Activated naive CD8-positive, alpha-beta T cell treated with anti-CD3 and anti-CD28 coated beads, Interleukin-2, amount 10 ng/mL, durations not matched to agents 7 days and 5 days (primary cell): ENCODE measurements at regions not wholly inside any gene's neighbourhood (a gene's known extent, or its start where the extent isn't known, plus 50 kb on each side); places are given as distances from the start of the nearest gene placed in this dataset.
"Not testable (repeated sequence)": the region's sequence is repeated elsewhere in the genome, so short reads cannot be mapped to it uniquely, and the experiment has no call there.

Source experiments
- ATAC-seq: fragments of 150-1000 bp; cut with Tn5 transposase; one replicate; pipeline ENCODE4 v1.10.0; 2021; ENCODE audit warnings: low read depth, moderate library complexity
- POLR2A ChIA-PET: fragments of 350-600 bp; sonication (Branson Sonifier 250); formaldehyde crosslinking; loops from one replicate; lab custom pipeline; 2021; ENCODE audit warnings: antibody characterized with exemption; lab: Charles Lee
- DNase-seq: peaks from one replicate; pipeline ENCODE4 v3.0.0; 2021
- H3K27ac Mint-ChIP-seq: one replicate; pipeline ENCODE4 v1.8.0; 2022; ENCODE audit warnings: mild to moderate bottlenecking, mixed read lengths
- H3K27me3 Mint-ChIP-seq: one replicate; pipeline ENCODE4 v1.8.0; 2022; ENCODE audit warnings: mild to moderate bottlenecking, moderate library complexity, mixed read lengths
- H3K36me3 Mint-ChIP-seq: one replicate; pipeline ENCODE4 v1.8.0; 2021; ENCODE audit warnings: mild to moderate bottlenecking, mixed read lengths
- H3K4me1 Mint-ChIP-seq: one replicate; pipeline ENCODE4 v1.8.0; 2021; ENCODE audit warnings: mixed read lengths
- H3K4me3 Mint-ChIP-seq: one replicate; pipeline ENCODE4 v1.8.0; 2022; ENCODE audit warnings: mild to moderate bottlenecking, moderate library complexity, mixed read lengths
- H3K9me3 Mint-ChIP-seq: one replicate; pipeline ENCODE4 v1.8.0; 2021; ENCODE audit warnings: mixed read lengths

- H3K27me3 Mint-ChIP-seq, H3K4me1 Mint-ChIP-seq, ATAC-seq, DNase-seq, H3K27ac Mint-ChIP-seq, POLR2A ChIA-PET, H3K9me3 Mint-ChIP-seq, H3K36me3 Mint-ChIP-seq: not testable (repeated sequence)
- H3K4me3 Mint-ChIP-seq = peak overlapping the region; percentile 30
These were observed 588.0 kb upstream of the DEFB115 start for GRCh38 chr20:30669330-30670029.

DNA sequence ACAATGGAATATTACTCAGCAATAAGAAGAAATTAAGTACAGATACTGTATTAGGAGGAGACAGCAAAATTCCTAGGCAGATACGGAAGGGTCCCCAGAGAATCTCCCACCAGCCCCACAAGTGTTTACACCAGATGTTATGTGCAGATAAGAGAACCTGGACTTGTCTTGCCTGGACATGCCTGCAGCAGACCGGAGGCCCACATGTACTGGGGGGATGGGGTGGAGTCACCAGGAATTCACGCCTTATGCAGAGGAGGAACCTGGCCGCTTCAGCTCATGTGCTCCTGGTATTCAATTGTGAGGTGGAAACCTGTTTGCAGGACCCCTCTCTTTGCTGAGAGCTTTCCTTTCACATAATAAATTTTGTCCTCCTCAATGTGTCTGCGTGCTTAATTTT lies 586.3 kb upstream of the DEFB115 start:
- H3K4me1 Mint-ChIP-seq, H3K4me3 Mint-ChIP-seq, ATAC-seq, H3K36me3 Mint-ChIP-seq, H3K27ac Mint-ChIP-seq, POLR2A ChIA-PET, H3K27me3 Mint-ChIP-seq, DNase-seq, H3K9me3 Mint-ChIP-seq: not testable (repeated sequence)

DNA sequence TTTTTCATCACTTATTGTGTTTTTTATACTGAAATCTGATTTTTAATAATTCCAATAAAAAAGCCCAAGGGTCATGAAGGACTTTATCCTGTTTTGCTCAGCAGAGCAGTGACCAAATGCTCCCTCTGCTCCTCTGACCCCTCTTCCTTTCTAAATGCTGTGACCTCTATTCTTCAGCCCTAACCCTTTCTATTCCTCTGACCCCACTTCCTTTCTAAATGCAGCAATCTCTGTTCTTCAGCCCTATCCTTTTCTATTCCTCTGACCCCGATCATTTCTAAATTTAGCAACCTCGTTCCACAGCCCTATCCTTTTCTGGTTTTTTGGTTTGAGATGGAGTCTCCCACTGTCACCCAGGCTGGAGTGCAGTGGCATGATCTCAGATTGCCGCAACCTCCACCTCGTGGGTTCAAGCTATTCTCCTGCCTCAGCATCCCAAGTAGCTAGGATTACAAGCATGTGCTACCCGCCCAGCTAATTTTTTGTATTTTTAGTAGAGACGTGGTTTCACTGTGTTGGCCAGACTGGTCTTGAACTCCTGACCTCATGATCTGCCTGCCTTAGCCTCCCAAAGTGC lies 581.4 kb upstream of the DEFB115 start:
- H3K27me3 Mint-ChIP-seq, ATAC-seq, H3K36me3 Mint-ChIP-seq, H3K4me3 Mint-ChIP-seq, DNase-seq, H3K27ac Mint-ChIP-seq, H3K4me1 Mint-ChIP-seq, H3K9me3 Mint-ChIP-seq, POLR2A ChIA-PET: not testable (repeated sequence)

GRCh38 chr20:30682236-30682635 lies 575.2 kb upstream of the DEFB115 start:
- H3K27ac Mint-ChIP-seq, ATAC-seq, POLR2A ChIA-PET, H3K4me3 Mint-ChIP-seq, H3K9me3 Mint-ChIP-seq, H3K27me3 Mint-ChIP-seq, H3K36me3 Mint-ChIP-seq, H3K4me1 Mint-ChIP-seq, DNase-seq: not testable (repeated sequence)

GRCh38 chr20:30712861-30713260 lies 544.6 kb upstream of the DEFB115 start:
- H3K9me3 Mint-ChIP-seq, H3K27ac Mint-ChIP-seq, POLR2A ChIA-PET, H3K4me1 Mint-ChIP-seq, H3K36me3 Mint-ChIP-seq, DNase-seq, H3K4me3 Mint-ChIP-seq, H3K27me3 Mint-ChIP-seq, ATAC-seq: not testable (repeated sequence)

- H3K4me3 Mint-ChIP-seq, H3K27me3 Mint-ChIP-seq, H3K9me3 Mint-ChIP-seq, H3K36me3 Mint-ChIP-seq, DNase-seq, H3K4me1 Mint-ChIP-seq, H3K27ac Mint-ChIP-seq, POLR2A ChIA-PET, ATAC-seq: not testable (repeated sequence)
These were observed 537.9 kb upstream of the DEFB115 start for GRCh38 chr20:30719415-30720199.

GRCh38 chr20:30723511-30723910 lies 534.0 kb upstream of the DEFB115 start:
- H3K27ac Mint-ChIP-seq = peak overlapping the region; percentile 90
- H3K9me3 Mint-ChIP-seq, POLR2A ChIA-PET, ATAC-seq, H3K27me3 Mint-ChIP-seq, H3K36me3 Mint-ChIP-seq, H3K4me1 Mint-ChIP-seq: not testable (repeated sequence)
- DNase-seq = peak; percentile 41
- peak overlapping the region; percentile 90 for H3K4me3 Mint-ChIP-seq

GRCh38 chr20:30723934-30724687 lies 533.4 kb upstream of the DEFB115 start:
- H3K4me1 Mint-ChIP-seq, H3K27me3 Mint-ChIP-seq, ATAC-seq, POLR2A ChIA-PET, H3K9me3 Mint-ChIP-seq, H3K36me3 Mint-ChIP-seq: not testable (repeated sequence)
- Mint-ChIP-seq H3K27ac (peak overlapping the region; percentile 90), H3K4me3 (peak overlapping the region; percentile 90)
- peak; percentile 74 for DNase-seq

GRCh38 chr20:30724688-30725074 lies 532.8 kb upstream of the DEFB115 start:
- H3K4me1 Mint-ChIP-seq, POLR2A ChIA-PET, H3K27me3 Mint-ChIP-seq, H3K36me3 Mint-ChIP-seq, H3K9me3 Mint-ChIP-seq, ATAC-seq, H3K27ac Mint-ChIP-seq: not testable (repeated sequence)
- peak; percentile 28 for DNase-seq
- H3K4me3 Mint-ChIP-seq = peak overlapping the region; percentile 90

DNA sequence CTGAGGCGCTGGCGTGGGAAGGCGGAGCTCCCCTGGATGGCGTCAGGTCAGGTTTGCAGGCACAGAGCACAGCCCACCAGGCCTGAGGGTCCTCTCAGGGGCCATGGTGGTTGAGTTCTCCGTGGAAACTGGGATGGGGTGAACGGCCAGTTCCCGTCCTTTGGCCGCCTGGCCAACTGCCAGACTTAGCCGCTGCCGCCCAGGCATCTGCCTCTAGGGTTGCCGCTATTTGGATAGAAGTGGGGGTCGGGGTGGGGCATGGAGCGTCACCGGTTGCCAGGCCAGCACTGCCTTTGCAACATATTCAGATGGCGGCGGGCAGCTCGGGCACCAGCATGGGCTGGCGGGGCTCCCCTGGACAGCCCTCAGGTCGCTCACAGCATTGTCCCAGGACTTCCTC lies 532.3 kb upstream of the DEFB115 start:
- ATAC-seq, H3K4me1 Mint-ChIP-seq, DNase-seq, H3K4me3 Mint-ChIP-seq, H3K27me3 Mint-ChIP-seq, H3K27ac Mint-ChIP-seq, H3K9me3 Mint-ChIP-seq, H3K36me3 Mint-ChIP-seq: not testable (repeated sequence)
- POLR2A ChIA-PET = interaction anchor here (0.6 kb wide), 1 partner anchor 461 kb away, joined by 4 read pairs; no protein-coding TSS in a partner anchor

DNA sequence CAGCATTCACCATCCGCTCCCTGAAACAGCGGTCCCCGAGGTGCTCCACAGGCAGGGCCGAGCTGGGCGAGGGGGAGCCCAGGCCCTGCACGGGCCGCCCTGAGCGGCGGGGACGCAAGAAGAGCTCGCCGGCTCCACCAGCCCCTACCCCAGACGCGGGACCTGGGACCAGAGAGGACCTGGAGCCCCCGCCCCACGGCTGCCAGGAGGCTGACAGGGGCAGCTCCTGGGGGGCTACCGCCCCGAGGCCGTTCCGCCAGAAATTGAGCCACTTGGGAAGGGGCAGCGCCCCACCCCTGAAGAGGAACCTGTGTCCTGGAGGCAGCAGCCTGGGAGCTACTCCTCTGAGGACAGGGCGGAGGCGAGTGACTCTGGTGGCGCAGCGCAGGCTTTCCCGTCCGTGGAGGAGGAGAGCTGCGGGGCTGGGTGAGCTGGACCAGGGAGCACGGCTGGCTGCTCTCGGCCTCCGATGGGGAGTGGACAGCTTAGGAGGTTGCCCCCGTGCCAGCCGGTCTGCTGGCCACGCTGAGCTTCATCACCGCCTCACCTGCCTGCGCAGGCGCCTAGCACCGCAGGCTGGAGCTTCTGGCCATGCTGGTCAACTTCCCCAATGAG lies 529.1 kb upstream of the DEFB115 start:
- H3K4me3 Mint-ChIP-seq, ATAC-seq, H3K4me1 Mint-ChIP-seq, H3K36me3 Mint-ChIP-seq, H3K27me3 Mint-ChIP-seq, POLR2A ChIA-PET, DNase-seq, H3K27ac Mint-ChIP-seq: not testable (repeated sequence)
- peaks cover 10% of the 10 kb centered on the region for H3K9me3 Mint-ChIP-seq
